ENCODE measurements at regions not wholly inside any gene's neighbourhood (a gene's known extent, or its start where the extent isn't known, plus 50 kb on each side); places are given as distances from the start of the nearest gene placed in this dataset.

GRCh38 chr3:178472941-178473340 is 63.3 kb upstream of the KCNMB2 start:
- DNase-seq (ENCODE audit: low read depth in 1 of 2, low spot score in 1 of 2), result no peak
- Histone ChIP-seq H3K27me3 (no peaks in the 10 kb centered on the region), H3K4me3 (no peak overlapping the region), H3K36me3 (no peaks in the 10 kb centered on the region), H3K27ac (no peak overlapping the region), H3K4me1 (ENCODE audit: low read depth) (peaks cover 3% of the 10 kb centered on the region), H3K9me3 (ENCODE audit: low read depth) (no peaks in the 10 kb centered on the region)
- TF ChIP-seq CTCF (IDR thresholded peaks at IDR 0.05; ENCODE audit: low read depth, low read length), result no peak

- no peaks in the 10 kb centered on the region for H3K36me3 ChIP-seq
- H3K4me1 ChIP-seq (ENCODE audit: low read depth), result peaks cover 3% of the 10 kb centered on the region
- no peak overlapping the region for H3K27ac ChIP-seq
- H3K4me3 ChIP-seq, result no peak overlapping the region
- TF ChIP-seq CTCF (IDR thresholded peaks at IDR 0.05; ENCODE audit: low read depth, low read length), result no peak
- H3K27me3 ChIP-seq, result no peaks in the 10 kb centered on the region
- no peaks in the 10 kb centered on the region for H3K9me3 ChIP-seq (ENCODE audit: low read depth)
- no peak for DNase-seq (ENCODE audit: low read depth in 1 of 2, low spot score in 1 of 2)
Measured at GRCh38 chr3:178474526-178474925, 61.7 kb upstream of the KCNMB2 start.

GRCh38 chr3:178475062-178475461 is 61.2 kb upstream of the KCNMB2 start:
- peak in 1 of 2 donors; percentile 13 for DNase-seq (ENCODE audit: low read depth in 1 of 2, low spot score in 1 of 2)
- Histone ChIP-seq H3K36me3 (no peaks in the 10 kb centered on the region), H3K27ac (no peak overlapping the region), H3K27me3 (no peaks in the 10 kb centered on the region), H3K4me3 (no peak overlapping the region), H3K4me1 (ENCODE audit: low read depth) (peaks cover 3% of the 10 kb centered on the region), H3K9me3 (ENCODE audit: low read depth) (no peaks in the 10 kb centered on the region)
- no peak for TF ChIP-seq CTCF (IDR thresholded peaks at IDR 0.05; ENCODE audit: low read depth, low read length)

- Histone ChIP-seq H3K4me3 (no peak overlapping the region), H3K27me3 (no peaks in the 10 kb centered on the region), H3K36me3 (no peaks in the 10 kb centered on the region), H3K4me1 (ENCODE audit: low read depth) (peaks cover 3% of the 10 kb centered on the region), H3K27ac (no peak overlapping the region), H3K9me3 (ENCODE audit: low read depth) (no peaks in the 10 kb centered on the region)
- TF ChIP-seq CTCF (IDR thresholded peaks at IDR 0.05; ENCODE audit: low read depth, low read length), result no peak
- DNase-seq (ENCODE audit: low read depth in 1 of 2, low spot score in 1 of 2), result no peak
Measured at GRCh38 chr3:178476886-178477285, 59.4 kb upstream of the KCNMB2 start.

- H3K9me3 ChIP-seq (ENCODE audit: low read depth), result no peaks in the 10 kb centered on the region
- TF ChIP-seq CTCF (IDR thresholded peaks at IDR 0.05; ENCODE audit: low read depth, low read length), result no peak
- peaks cover 3% of the 10 kb centered on the region for H3K4me1 ChIP-seq (ENCODE audit: low read depth)
- H3K27ac ChIP-seq, result no peak overlapping the region
- no peaks in the 10 kb centered on the region for H3K36me3 ChIP-seq
- no peak overlapping the region for H3K4me3 ChIP-seq
- H3K27me3 ChIP-seq, result no peaks in the 10 kb centered on the region
- no peak for DNase-seq (ENCODE audit: low read depth in 1 of 2, low spot score in 1 of 2)
Measured at GRCh38 chr3:178479446-178479845, 56.8 kb upstream of the KCNMB2 start.

GRCh38 chr3:178479860-178480259 is 56.4 kb upstream of the KCNMB2 start:
- peaks cover 1% of the 10 kb centered on the region for H3K4me1 ChIP-seq (ENCODE audit: low read depth)
- H3K36me3 ChIP-seq, result no peaks in the 10 kb centered on the region
- no peak for DNase-seq (ENCODE audit: low read depth in 1 of 2, low spot score in 1 of 2)
- no peak for TF ChIP-seq CTCF (IDR thresholded peaks at IDR 0.05; ENCODE audit: low read depth, low read length)
- no peaks in the 10 kb centered on the region for H3K9me3 ChIP-seq (ENCODE audit: low read depth)
- no peaks in the 10 kb centered on the region for H3K27me3 ChIP-seq
- H3K27ac ChIP-seq, result no peak overlapping the region
- no peak overlapping the region for H3K4me3 ChIP-seq
